Esophagus muscularis mucosa (tissue), 3 donors: ENCODE measurements at regions not wholly inside any gene's neighbourhood (a gene's known extent, or its start where the extent isn't known, plus 50 kb on each side); places are given as distances from the start of the nearest gene placed in this dataset.

ENCODE experiments used
- CTCF ChIP-seq, 3 experiments: fragments of 200-600 bp in 2 of 3; fragments of 450-650 bp in 1 of 3; sonication (generic) in 2 of 3; IDR thresholded peaks; one replicate each; pipeline ENCODE4 v1.5.1; 2017 to 2019; ENCODE audit warnings: antibody characterized with exemption in 3 of 3, mild to moderate bottlenecking in 2 of 3, moderate library complexity in 1 of 3
- POLR2A ChIP-seq: fragments of 450-650 bp; IDR thresholded peaks from one replicate; pipeline ENCODE4 v1.6.1; 2017; ENCODE audit warnings: antibody characterized with exemption, moderate library complexity, mild to moderate bottlenecking, low read depth
- POLR2AphosphoS5 ChIP-seq, 2 donors: sonication (generic); formaldehyde crosslinking; IDR thresholded peaks; one replicate each; pipeline ENCODE4 v1.6.1; 2017; ENCODE audit warnings: antibody characterized with exemption in 2 of 2

- no peak for TF ChIP-seq CTCF (IDR thresholded peaks at IDR 0.05)
- TF ChIP-seq POLR2AphosphoS5 (IDR thresholded peaks at IDR 0.05): no peak
- no peak for TF ChIP-seq POLR2A
These were observed 698.1 kb upstream of the CDH2 start for GRCh38 chr18:28875059-28875458.
